ENCODE measurements at regions not wholly inside any gene's neighbourhood (a gene's known extent, or its start where the extent isn't known, plus 50 kb on each side); places are given as distances from the start of the nearest gene placed in this dataset.

DNA sequence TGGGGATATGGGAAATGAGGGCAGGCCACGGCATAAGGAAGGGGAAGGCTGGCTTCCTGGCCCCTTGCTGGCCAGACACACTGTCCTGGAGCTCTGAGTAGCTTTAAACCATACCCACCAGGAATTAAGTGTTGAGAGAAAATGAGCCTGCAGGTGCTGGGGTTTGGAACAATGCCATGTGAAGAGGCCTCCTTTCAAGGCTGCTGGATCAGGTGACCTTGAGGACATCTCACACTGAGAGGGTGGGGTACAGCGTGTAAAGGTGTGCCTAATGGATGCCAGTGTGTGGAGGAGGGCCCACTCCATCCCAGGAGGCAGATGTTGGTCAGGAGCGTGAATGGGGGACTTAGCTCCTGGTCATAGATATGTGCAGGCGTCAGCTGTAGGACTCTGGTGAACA is 74.8 kb upstream of the MLN start:
- TF ChIP-seq POLR2A (IDR thresholded peaks at IDR 0.05) = no peak
- no peaks in the 10 kb centered on the region for H3K27me3 ChIP-seq
- DNase-seq = no peak
- H3K36me3 ChIP-seq = no peaks in the 10 kb centered on the region
- no peaks in the 10 kb centered on the region for H3K9me3 ChIP-seq
- no peak overlapping the region for H3K4me3 ChIP-seq
- no peak overlapping the region for H3K27ac ChIP-seq
- intact Hi-C loops (cut with DNase I; ENCODE audit: low total_unique reads) = no loop called here
- no peaks in the 10 kb centered on the region for H3K4me1 ChIP-seq

DNA sequence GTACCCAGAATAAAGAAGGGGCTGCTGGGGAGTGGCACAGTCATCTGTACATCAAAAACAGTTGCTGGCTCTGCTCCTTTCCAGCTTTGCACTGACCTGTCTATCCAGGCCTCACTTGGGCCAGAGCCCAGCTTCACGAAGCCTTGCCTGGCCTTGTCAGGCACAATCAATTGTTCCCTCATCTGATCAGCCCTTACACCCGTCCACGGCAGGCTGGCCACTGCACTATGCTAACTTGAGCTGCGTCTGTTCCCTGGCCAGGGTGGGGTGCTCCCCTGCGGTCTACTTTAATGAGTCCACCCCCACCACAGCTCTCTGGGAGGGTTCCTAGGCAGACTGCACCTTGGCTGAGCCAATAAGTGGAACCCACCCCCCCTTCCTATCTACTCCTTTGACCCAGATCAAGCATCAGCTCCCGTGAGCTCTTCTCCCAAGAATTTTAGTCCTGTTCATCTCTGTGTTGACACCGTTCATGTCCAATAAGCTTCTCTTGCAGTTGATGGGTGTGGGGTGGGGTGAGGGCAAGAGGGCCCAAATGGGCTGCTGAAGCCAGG is 74.3 kb upstream of the MLN start:
- DNase-seq = no peak
- TF ChIP-seq, protein P1, sequence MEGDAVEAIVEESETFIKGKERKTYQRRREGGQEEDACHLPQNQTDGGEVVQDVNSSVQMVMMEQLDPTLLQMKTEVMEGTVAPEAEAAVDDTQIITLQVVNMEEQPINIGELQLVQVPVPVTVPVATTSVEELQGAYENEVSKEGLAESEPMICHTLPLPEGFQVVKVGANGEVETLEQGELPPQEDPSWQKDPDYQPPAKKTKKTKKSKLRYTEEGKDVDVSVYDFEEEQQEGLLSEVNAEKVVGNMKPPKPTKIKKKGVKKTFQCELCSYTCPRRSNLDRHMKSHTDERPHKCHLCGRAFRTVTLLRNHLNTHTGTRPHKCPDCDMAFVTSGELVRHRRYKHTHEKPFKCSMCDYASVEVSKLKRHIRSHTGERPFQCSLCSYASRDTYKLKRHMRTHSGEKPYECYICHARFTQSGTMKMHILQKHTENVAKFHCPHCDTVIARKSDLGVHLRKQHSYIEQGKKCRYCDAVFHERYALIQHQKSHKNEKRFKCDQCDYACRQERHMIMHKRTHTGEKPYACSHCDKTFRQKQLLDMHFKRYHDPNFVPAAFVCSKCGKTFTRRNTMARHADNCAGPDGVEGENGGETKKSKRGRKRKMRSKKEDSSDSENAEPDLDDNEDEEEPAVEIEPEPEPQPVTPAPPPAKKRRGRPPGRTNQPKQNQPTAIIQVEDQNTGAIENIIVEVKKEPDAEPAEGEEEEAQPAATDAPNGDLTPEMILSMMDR (IDR thresholded peaks at IDR 0.05) = no peak
- TF ChIP-seq POLR2A (IDR thresholded peaks at IDR 0.05) = no peak
- Histone ChIP-seq H3K27me3 (no peaks in the 10 kb centered on the region), H3K27ac (no peak overlapping the region), H3K4me3 (no peak overlapping the region), H3K36me3 (no peaks in the 10 kb centered on the region), H3K9me3 (no peaks in the 10 kb centered on the region), H3K4me1 (no peaks in the 10 kb centered on the region)
- intact Hi-C loops (cut with DNase I; ENCODE audit: low total_unique reads) = no loop called here

DNA sequence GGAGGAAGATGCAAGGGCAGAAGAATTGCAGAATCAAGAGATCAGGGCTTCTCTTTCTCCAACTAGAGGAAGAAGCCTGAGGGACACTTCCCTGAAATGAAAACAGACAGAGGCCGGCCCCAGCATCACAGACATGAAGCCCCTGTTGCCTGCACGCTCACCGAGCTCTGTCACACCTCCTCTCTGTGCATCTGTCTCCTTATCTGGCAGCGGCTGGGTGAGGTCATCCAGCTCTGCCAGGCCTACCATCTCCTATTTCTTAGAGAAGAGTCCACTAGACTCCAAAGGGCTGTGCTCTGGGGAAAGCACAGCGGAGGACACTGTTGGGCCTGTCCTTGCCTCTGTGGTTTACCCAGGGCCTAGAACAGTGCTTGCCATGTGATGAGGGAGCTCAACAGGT is 71.9 kb upstream of the MLN start:
- H3K27ac ChIP-seq = no peak overlapping the region
- DNase-seq = no peak
- no peak overlapping the region for H3K4me3 ChIP-seq
- H3K27me3 ChIP-seq = no peaks in the 10 kb centered on the region
- no peaks in the 10 kb centered on the region for H3K4me1 ChIP-seq
- TF ChIP-seq, protein P1 (IDR thresholded peaks at IDR 0.05) = no peak
- no peak for TF ChIP-seq POLR2A (IDR thresholded peaks at IDR 0.05)
- H3K36me3 ChIP-seq = no peaks in the 10 kb centered on the region
- H3K9me3 ChIP-seq = no peaks in the 10 kb centered on the region
- intact Hi-C loops (cut with DNase I; ENCODE audit: low total_unique reads) = no loop called here

DNA sequence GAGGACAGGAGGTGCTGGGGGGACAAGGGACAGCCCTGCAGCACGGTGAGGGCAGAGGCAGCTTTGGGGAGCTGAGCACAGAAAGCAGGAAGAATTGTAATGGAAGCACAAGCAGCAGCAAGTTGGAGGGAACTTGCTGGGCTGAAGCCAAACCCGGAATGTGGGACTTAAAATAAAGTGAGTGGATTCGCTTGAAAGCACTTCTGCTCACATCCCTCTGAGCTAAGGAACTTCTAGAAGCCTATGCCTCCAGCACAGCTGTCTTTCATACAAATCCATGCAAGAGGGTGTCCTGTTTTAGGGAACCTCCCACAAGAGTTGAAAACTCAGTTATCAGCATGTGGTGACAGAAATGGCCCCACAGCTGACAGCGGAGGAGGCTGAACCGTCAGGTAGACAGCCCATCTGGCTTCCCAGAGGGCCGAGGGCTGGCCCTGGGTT is 71.4 kb upstream of the MLN start:
- H3K4me3 ChIP-seq = no peak overlapping the region
- H3K27me3 ChIP-seq = no peaks in the 10 kb centered on the region
- no peaks in the 10 kb centered on the region for H3K9me3 ChIP-seq
- no peaks in the 10 kb centered on the region for H3K4me1 ChIP-seq
- no peak for TF ChIP-seq POLR2A (IDR thresholded peaks at IDR 0.05)
- TF ChIP-seq, protein P1 (IDR thresholded peaks at IDR 0.05) = no peak
- no peaks in the 10 kb centered on the region for H3K36me3 ChIP-seq
- no peak for DNase-seq
- intact Hi-C loops (cut with DNase I; ENCODE audit: low total_unique reads) = no loop called here
- no peak overlapping the region for H3K27ac ChIP-seq

DNA sequence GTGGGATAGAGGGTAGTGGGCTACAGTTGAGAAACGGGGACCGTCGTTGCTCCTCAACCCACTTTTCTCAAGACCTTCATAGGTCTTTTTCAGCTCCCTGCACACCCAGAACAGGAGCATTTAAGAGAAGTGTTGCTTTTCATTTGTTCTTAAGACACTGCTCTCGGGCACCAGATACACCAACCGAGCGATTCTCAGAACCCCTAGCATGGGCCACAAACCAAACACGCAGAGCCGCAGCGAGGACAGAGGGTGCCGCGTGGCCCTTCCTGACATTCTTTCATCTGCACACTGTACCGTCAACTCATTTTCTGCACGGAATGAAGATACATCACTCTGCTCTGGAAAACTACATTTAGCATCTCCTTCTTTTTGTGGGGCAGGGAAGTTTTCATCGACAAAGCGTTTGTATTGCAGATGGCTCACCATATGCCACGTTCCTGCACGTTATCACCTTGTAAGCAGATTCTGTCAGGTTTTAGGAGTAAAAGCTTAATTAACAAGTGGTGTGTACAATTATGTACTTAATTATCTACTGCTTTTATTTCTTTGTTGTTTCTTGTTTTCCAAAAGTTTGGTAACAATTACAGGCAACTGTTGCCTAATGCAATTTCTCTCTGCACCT is 70.4 kb upstream of the MLN start:
- TF ChIP-seq, protein P1 (IDR thresholded peaks at IDR 0.05) = no peak
- TF ChIP-seq POLR2A (IDR thresholded peaks at IDR 0.05) = no peak
- H3K27ac ChIP-seq = no peak overlapping the region
- no peaks in the 10 kb centered on the region for H3K9me3 ChIP-seq
- no peaks in the 10 kb centered on the region for H3K36me3 ChIP-seq
- no peaks in the 10 kb centered on the region for H3K27me3 ChIP-seq
- DNase-seq = no peak
- intact Hi-C loops (cut with DNase I; ENCODE audit: low total_unique reads) = no loop called here
- H3K4me1 ChIP-seq = no peaks in the 10 kb centered on the region
- no peak overlapping the region for H3K4me3 ChIP-seq
